Mucosa of descending colon (tissue), 3 donors: ENCODE measurements at regions not wholly inside any gene's neighbourhood (a gene's known extent, or its start where the extent isn't known, plus 50 kb on each side); places are given as distances from the start of the nearest gene placed in this dataset.
A peak's percentile ranks its signal among the peaks of the same experiment; 100 is the strongest.

ENCODE experiments used
- ATAC-seq: fragments of 200-7000 bp; cut with Tn5 transposase; one replicate; pipeline ENCODE4 v1.9.1; 2020; ENCODE audit warnings: mild to moderate bottlenecking, moderate library complexity
- DNase-seq, 3 donors: peaks; one replicate each; pipeline ENCODE4 v3.0.0-alpha.2; 2020
- H3K36me3 ChIP-seq: fragments of 200-600 bp; one replicate; pipeline ENCODE4 v1.8.0; 2021; ENCODE audit warnings: low read depth, mild to moderate bottlenecking
- H3K4me1 ChIP-seq: fragments of 200-600 bp; one replicate; pipeline ENCODE4 v1.8.0; 2021; ENCODE audit warnings: low read depth, mild to moderate bottlenecking
- H3K4me3 ChIP-seq: fragments of 200-600 bp; one replicate; pipeline ENCODE4 v1.8.0; 2021; ENCODE audit warnings: mild to moderate bottlenecking
- H3K9me3 ChIP-seq: fragments of 200-600 bp; one replicate; pipeline ENCODE4 v1.8.0; 2021; ENCODE audit warnings: mild to moderate bottlenecking
- intact Hi-C, 2 donors: fragments of 100-400 bp; cut with DNase I in 1 of 2; cut with micrococcal nuclease in 1 of 2; formaldehyde crosslinking; loops; one replicate each; pipeline versions ENCODE4 v1.11.0 to v1.11.1; 2022; cut with DNase I, micrococcal nuclease
- TF ChIP-seq, protein P1 (sequence below): fragments of 200-600 bp; IDR thresholded peaks from one replicate; pipeline ENCODE4 v1.8.0; 2022; ENCODE audit warnings: antibody characterized with exemption, mild to moderate bottlenecking
- donor health status: DM: no; HTN: no; CAD: no; lungs with moderate emphysema.
- donor health status: DM: no; HTN: no; CAD: no.
- donor health status: DM: no; HTN: yes; CAD: no.

- Histone ChIP-seq H3K4me1 (no peaks in the 10 kb centered on the region), H3K36me3 (no peaks in the 10 kb centered on the region), H3K9me3 (no peaks in the 10 kb centered on the region), H3K4me3 (no peak overlapping the region)
- TF ChIP-seq, protein P1, sequence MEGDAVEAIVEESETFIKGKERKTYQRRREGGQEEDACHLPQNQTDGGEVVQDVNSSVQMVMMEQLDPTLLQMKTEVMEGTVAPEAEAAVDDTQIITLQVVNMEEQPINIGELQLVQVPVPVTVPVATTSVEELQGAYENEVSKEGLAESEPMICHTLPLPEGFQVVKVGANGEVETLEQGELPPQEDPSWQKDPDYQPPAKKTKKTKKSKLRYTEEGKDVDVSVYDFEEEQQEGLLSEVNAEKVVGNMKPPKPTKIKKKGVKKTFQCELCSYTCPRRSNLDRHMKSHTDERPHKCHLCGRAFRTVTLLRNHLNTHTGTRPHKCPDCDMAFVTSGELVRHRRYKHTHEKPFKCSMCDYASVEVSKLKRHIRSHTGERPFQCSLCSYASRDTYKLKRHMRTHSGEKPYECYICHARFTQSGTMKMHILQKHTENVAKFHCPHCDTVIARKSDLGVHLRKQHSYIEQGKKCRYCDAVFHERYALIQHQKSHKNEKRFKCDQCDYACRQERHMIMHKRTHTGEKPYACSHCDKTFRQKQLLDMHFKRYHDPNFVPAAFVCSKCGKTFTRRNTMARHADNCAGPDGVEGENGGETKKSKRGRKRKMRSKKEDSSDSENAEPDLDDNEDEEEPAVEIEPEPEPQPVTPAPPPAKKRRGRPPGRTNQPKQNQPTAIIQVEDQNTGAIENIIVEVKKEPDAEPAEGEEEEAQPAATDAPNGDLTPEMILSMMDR = no peak
- intact Hi-C loops = no loop called here
- DNase-seq = no peak
- no peak for ATAC-seq
Measured at GRCh38 chr4:104393655-104394324, 100.9 kb downstream of the CXXC4 start.

DNA sequence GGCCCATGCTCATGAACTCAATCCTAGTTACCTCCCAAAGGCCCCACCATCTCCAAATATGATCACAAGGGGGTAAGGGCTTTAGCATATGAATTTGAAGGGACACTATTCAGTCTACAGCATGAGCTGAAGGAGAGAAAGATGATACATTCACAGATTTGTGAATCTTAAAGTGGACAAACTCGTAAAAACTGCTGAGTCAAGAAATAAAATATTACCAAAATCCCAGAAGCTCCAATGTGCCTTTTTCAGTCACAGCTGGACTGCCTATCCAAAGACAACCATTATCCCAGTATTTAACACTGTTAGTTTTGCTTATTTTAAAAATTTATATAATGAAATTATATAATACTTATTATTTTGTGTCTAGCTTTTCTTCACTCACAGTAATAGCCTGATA lies 109.0 kb downstream of the CXXC4 start:
- H3K4me3 ChIP-seq = no peak overlapping the region
- ATAC-seq = no peak
- no peak for DNase-seq
- TF ChIP-seq, protein P1 = no peak
- H3K36me3 ChIP-seq = no peaks in the 10 kb centered on the region
- intact Hi-C loops = no loop called here
- H3K4me1 ChIP-seq = no peaks in the 10 kb centered on the region
- no peaks in the 10 kb centered on the region for H3K9me3 ChIP-seq

DNA sequence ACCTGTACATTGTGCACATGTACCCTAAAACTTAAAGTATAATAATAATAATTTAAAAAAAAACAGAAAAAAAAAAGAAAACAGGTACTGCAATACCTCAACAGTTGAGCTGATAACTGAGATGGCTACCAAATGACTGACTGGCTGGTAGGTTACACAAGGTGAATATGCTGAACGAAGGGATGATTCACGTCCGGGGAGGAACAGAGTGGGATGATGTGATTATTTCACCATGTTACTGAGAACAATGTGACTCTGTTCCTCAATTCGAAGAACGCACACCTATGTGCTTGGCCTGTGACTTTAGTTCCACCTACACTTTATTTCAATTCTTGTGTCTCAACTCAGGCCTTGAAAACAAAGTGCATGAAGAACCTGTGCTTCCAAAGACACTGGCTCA lies 111.7 kb downstream of the CXXC4 start:
- TF ChIP-seq, protein P1 = no peak
- intact Hi-C loops = no loop called here
- Histone ChIP-seq H3K36me3 (no peaks in the 10 kb centered on the region), H3K9me3 (peaks cover 3% of the 10 kb centered on the region), H3K4me1 (no peaks in the 10 kb centered on the region), H3K4me3 (no peak overlapping the region)
- DNase-seq (no peak), ATAC-seq (no peak)

- intact Hi-C loops = no loop called here
- peaks cover 3% of the 10 kb centered on the region for H3K9me3 ChIP-seq
- no peak for DNase-seq
- no peaks in the 10 kb centered on the region for H3K4me1 ChIP-seq
- H3K36me3 ChIP-seq = no peaks in the 10 kb centered on the region
- no peak overlapping the region for H3K4me3 ChIP-seq
- TF ChIP-seq, protein P1 = no peak
- peak; percentile 63 for ATAC-seq
Measured at GRCh38 chr4:104381729-104382128, 113.0 kb downstream of the CXXC4 start.

- no peak overlapping the region for H3K4me3 ChIP-seq
- TF ChIP-seq, protein P1 = no peak
- H3K4me1 ChIP-seq = no peaks in the 10 kb centered on the region
- intact Hi-C loops = no loop called here
- no peak for ATAC-seq
- no peak for DNase-seq
- H3K9me3 ChIP-seq = no peaks in the 10 kb centered on the region
- no peaks in the 10 kb centered on the region for H3K36me3 ChIP-seq
Measured at GRCh38 chr4:104365618-104366017, 129.1 kb downstream of the CXXC4 start.

- TF ChIP-seq, protein P1 = no peak
Measured at GRCh38 chr4:104353481-104353880, 141.2 kb downstream of the CXXC4 start.

More at GRCh38 chr4:104353481-104353880, 141.2 kb downstream of the CXXC4 start:
- DNase-seq = no peak
- Histone ChIP-seq H3K36me3 (no peaks in the 10 kb centered on the region), H3K4me1 (no peaks in the 10 kb centered on the region), H3K9me3 (peaks cover 7% of the 10 kb centered on the region), H3K4me3 (no peak overlapping the region)
- ATAC-seq = no peak
- intact Hi-C loops = no loop called here
